Astrocyte of the spinal cord (primary cell): ENCODE measurements at regions not wholly inside any gene's neighbourhood (a gene's known extent, or its start where the extent isn't known, plus 50 kb on each side); places are given as distances from the start of the nearest gene placed in this dataset.
A peak's percentile ranks its signal among the peaks of the same experiment; 100 is the strongest.

Experiments
- DNase-seq: peaks from one replicate; pipeline ENCODE4 v3.0.0; 2011; ENCODE audit warnings: low read depth, low spot score
- H3K4me3 ChIP-seq: 2 replicates; pipeline ENCODE4 v1.5.1; 2011; ENCODE audit warnings: low read depth, mild to moderate bottlenecking, low read length, moderate library complexity
- in situ Hi-C: cut with HindIII; loops from 2 replicates; pipeline ENCODE4 v1.10.0; 2017; ENCODE audit warnings: low sequenced_read_pairs
- TF ChIP-seq, protein P1 (sequence below): IDR thresholded peaks from 2 replicates; pipeline ENCODE4 v1.5.1; 2012; ENCODE audit warnings: low read depth, mild to moderate bottlenecking, low read length, inconsistent platforms

DNA sequence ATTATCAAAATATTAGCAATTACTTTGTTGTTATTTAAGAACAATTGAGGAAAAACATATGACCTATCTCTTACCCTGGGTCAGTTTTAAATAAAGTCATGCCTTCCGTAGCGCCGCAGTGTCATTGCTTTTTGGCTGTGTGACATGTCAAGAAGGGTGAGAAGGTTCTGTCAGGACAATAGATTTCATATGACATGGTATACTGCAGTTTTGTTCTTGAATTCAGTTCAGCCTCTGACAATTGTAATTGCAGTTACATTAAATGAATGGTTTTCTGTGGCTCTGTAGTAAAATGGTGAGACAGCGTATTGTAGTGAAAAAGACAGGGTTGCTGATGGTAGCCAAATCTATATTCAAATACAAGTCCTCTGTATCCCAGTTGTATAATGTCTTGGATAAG, 307.2 kb downstream of the CDH2 start:
- no peak for DNase-seq
- in situ Hi-C loops, result no loop called here
- TF ChIP-seq, protein P1, sequence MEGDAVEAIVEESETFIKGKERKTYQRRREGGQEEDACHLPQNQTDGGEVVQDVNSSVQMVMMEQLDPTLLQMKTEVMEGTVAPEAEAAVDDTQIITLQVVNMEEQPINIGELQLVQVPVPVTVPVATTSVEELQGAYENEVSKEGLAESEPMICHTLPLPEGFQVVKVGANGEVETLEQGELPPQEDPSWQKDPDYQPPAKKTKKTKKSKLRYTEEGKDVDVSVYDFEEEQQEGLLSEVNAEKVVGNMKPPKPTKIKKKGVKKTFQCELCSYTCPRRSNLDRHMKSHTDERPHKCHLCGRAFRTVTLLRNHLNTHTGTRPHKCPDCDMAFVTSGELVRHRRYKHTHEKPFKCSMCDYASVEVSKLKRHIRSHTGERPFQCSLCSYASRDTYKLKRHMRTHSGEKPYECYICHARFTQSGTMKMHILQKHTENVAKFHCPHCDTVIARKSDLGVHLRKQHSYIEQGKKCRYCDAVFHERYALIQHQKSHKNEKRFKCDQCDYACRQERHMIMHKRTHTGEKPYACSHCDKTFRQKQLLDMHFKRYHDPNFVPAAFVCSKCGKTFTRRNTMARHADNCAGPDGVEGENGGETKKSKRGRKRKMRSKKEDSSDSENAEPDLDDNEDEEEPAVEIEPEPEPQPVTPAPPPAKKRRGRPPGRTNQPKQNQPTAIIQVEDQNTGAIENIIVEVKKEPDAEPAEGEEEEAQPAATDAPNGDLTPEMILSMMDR, result no peak
- H3K4me3 ChIP-seq, result no peak overlapping the region

- DNase-seq, result no peak
These were observed 311.5 kb downstream of the CDH2 start for GRCh38 chr18:27865431-27865830.

GRCh38 chr18:27863780-27864430, 313.0 kb downstream of the CDH2 start:
- no peak overlapping the region for H3K4me3 ChIP-seq
- DNase-seq, result no peak
- TF ChIP-seq, protein P1, result no peak
- in situ Hi-C loops, result no loop called here

More at GRCh38 chr18:27865431-27865830, 311.5 kb downstream of the CDH2 start:
- in situ Hi-C loops, result no loop called here
- TF ChIP-seq, protein P1, result no peak
- no peak overlapping the region for H3K4me3 ChIP-seq

- DNase-seq, result no peak
- in situ Hi-C loops, result no loop called here
- no peak overlapping the region for H3K4me3 ChIP-seq
- TF ChIP-seq, protein P1, result no peak
These were observed 314.8 kb downstream of the CDH2 start for GRCh38 chr18:27862041-27862682.

- no peak overlapping the region for H3K4me3 ChIP-seq
- no peak for DNase-seq
- in situ Hi-C loops, result no loop called here
- TF ChIP-seq, protein P1, result no peak
These were observed 315.4 kb downstream of the CDH2 start for GRCh38 chr18:27861539-27861938.

GRCh38 chr18:27860701-27861107, 316.2 kb downstream of the CDH2 start:
- no peak overlapping the region for H3K4me3 ChIP-seq
- in situ Hi-C loops, result no loop called here
- DNase-seq, result peak; percentile 86
- TF ChIP-seq, protein P1, result no peak
